ENCODE measurements at regions not wholly inside any gene's neighbourhood (a gene's known extent, or its start where the extent isn't known, plus 50 kb on each side); places are given as distances from the start of the nearest gene placed in this dataset.

DNA sequence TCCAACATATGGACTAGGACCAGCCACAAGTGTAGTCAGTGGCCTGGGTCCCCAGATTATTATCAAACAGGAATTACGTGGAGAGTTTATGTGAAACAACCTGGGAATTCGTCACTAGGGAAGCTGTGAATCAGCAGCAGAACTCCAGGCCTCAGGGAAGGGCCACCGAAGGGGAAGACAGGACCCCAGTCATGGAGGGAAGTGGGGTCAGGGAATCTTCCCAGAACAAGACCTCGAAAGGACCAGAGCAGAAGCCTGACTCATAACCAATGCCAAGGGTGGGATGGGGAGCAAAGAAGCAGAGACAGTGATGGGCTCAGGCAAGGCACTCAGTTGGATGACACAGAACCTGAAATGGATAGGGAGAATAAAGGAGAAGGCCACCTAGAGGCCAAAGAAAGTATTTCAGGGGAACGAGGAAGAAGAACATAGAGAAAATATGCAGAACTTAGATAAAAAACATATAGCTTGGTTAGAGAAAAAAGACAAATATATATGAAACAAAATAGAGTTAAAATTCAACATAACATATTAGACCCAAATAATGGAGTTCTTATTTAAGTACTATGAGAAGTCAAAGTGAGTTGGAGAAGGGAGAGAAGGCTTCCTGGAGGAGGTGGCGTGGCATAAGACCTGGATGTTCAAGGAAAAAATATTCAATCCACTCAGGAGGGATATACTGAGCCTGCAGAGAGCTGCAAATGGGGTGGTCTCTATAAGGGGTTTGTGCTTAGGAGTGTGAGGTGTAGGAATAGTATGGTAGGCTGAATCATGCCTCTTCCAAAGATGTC is 66.7 kb upstream of the CAST start:
- no peak for DNase-seq

DNA sequence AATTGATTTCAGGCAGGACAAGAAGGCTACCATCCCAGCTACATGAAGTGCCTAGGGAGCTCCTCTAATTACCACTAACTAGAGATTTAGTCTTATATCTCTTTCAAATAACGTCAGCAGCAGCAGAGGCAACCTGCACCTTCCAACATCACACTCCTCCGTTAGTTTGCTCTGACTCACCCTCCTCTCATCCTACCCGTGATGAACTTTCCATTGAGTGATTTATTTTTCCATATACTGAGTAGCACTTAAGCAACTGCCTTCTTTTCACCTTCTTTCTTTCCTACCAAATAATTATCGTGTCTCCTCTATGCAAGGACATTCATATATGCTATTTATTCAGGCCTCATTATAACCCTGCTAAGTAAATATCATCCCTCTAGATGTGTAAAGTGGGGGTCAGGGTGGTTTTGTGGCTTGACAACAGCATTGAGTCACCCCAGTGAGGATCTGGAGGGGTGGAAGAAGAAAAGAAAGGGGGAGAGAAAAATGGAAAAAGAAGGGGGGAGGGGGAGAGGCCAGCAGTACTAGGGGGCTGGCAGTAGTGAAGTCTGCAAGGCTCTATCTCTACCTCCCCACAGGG is 64.6 kb upstream of the CAST start:
- no peak for DNase-seq

DNA sequence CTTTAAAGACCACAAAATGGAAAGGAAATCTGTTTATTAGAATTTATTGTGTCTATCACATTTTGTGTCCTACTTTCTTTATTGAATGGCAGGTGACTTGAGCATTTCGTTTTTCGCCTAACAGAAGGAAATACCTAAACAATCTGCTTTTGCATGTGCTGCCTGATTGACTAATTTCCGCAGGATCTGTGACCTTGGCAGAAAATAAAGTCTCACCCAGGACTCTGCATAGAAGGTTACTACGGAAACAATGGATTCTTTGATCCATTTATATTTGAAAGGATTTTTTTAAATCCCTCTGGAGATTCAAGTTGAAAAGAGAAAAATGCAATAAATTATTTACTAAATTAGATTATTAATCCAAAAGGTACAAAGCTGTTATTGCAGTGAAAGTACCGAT is 61.0 kb upstream of the CAST start:
- no peak for DNase-seq

DNA sequence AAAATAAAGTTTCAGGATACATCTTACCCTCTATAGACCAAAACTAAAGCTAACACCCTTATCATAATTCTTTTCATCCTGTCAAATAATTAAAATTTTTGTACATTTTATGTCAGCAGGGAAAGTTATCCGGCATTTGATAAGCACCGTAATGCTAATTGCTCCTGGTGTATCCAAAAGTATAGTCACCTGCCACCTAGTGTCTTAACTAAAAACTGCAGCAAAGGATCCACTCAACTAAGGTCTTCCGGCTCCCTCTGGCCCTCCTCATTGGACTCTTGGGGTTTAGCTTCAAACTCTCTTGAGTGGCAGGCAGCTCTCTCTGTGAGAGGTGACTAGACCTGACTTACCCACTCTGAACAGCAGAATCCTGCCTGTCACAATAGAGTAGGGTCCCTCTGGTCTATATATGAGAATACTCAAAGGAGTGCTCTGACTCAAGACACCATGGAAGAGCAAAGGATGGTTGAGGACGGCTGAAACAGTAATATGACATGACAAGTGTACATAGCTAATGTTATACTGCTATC is 60.4 kb upstream of the CAST start:
- peak; percentile 24 for DNase-seq

DNA sequence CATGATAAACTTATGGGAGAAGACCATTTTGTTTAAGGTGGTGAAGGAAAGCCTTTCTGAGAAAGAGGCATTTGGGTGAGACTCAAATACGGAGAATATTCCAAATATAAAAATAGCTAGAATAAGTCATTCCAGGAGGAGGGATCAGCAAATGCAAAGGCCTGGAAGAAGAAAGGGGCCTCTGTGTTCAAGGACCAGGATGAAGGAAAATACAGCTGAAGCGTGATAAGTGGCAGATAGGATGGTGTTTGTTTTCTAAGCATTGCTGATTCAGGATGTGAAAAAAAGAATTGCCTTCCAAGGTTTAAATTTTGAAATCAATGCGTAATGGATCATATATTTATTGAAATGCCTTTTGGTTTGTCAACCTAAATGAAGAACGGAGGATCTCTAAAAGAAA is 59.4 kb upstream of the CAST start:
- DNase-seq = no peak

DNA sequence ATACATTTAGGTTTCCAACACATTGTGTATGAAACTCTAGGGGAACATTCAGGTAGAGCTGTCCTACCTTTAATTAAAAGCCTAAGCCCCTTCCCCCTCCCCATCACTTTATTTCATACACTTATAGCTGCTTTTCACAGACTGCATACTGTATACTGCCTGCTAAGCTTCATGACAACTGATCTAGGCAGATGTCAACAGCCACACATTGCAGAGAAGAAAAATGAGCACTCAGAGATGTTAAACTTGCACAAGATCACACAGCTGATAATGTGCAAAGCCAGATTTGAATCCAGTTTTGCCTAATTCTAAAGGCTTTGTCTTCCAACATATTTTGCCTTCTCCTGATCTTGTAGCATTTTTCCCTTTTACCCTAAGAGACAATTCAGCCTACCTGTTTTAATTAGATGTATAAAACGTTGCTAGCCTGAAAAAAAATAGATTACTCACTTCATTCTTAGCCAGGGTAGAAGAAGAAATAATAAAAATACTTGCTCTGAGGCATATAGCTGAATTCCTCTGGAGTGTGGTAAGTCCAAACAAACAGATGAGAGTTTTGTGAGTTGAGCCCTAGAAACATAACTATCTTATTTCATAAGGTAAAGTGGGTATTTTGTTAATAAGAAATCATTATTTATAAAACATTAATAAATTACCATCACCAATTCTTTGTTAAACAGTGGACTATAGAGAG is 56.9 kb upstream of the CAST start:
- DNase-seq = no peak

DNA sequence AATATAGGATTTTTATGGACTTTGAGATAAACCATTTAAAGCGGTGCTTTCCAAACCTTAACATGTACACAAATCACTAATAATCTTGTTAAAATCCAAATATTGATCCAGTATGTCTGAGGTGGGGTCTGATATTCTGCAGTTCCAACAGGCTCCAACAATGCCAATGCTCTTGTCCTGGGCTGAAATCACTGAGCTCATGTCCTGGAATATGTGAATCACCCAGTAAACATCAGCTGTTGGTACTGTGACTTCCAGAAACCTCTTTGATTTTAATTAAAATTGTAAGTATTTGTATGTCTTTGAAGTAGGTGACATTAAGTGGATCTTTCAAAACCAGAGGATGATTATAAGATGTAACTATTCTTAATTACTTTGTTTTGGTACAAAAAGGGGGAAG is 52.8 kb upstream of the CAST start:
- no peak for DNase-seq

DNA sequence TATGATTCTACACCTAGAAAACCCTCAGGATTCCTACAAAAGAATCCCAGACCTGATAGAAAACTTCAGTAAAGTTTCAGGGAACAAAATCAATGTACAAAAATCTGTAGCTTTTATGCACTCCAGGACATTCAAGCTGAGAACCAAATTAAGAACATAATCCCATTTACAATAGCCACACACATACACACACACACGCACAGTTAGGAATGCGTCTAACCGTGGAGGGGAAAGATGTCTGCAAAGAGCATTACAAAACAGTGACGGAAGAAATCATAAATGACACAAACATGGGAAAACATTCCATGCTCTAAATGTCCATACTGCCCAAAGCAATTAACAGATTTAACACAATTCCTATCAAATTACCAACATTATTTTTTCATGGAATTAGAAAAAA is 51.4 kb upstream of the CAST start:
- DNase-seq = no peak

DNA sequence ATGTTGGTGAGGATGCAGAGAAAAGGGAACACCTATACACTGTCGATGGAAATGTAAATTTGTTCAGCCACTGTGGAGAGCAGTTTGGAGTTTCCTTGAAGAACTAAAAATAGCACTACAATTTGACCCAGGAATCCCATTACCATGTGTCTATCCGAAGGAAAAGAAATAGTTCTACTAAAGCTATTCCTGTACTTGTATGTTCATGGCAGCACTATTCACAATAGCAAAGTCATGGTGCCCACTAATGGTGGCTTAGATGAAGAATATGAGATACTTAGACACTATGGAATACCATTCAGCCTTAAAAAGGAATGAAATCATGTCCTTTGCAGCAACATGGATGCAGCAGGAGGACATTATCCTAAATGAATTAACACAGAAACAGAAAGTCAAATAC is 50.2 kb upstream of the CAST start:
- no peak for DNase-seq
